GM21786 (cell line): ENCODE measurements at regions not wholly inside any gene's neighbourhood (a gene's known extent, or its start where the extent isn't known, plus 50 kb on each side); places are given as distances from the start of the nearest gene placed in this dataset.
"Not testable (repeated sequence)": the region's sequence is repeated elsewhere in the genome, so short reads cannot be mapped to it uniquely, and the experiment has no call there.

Experiments used
- ATAC-seq: cut with Tn5 transposase; IDR thresholded peaks from one replicate; pipeline ENCODE4 v1.9.1; 2021; ENCODE audit not compliant: unreplicated experiment

- no peak for ATAC-seq
Observed at GRCh38 chr11:25602959-25603358, 729.0 kb upstream of the ANO3 start.

DNA sequence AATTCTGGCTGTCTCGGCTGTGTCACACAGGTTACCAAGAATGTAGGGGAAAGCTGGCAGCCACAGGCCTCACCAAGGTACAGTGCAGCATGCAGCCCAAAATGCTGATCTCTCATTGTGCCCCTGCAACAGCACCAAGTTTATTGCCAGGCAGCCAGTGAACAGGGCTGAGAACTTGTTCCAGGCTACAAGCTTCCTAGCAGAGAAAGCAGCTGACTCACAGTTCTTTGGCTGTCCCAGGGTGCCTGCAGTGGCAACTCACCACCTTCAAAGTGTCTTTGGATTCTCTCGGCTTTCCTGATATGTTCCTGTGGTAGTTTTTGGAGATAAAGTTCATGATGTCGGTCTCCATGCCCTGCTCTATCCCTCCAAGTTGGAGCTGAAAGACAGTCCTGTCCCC is 719.1 kb upstream of the ANO3 start:
- ATAC-seq, result no peak

- no peak for ATAC-seq
Observed at GRCh38 chr11:25613451-25613850, 718.5 kb upstream of the ANO3 start.

- ATAC-seq, result no peak
Observed at GRCh38 chr11:25613865-25614264, 718.1 kb upstream of the ANO3 start.

DNA sequence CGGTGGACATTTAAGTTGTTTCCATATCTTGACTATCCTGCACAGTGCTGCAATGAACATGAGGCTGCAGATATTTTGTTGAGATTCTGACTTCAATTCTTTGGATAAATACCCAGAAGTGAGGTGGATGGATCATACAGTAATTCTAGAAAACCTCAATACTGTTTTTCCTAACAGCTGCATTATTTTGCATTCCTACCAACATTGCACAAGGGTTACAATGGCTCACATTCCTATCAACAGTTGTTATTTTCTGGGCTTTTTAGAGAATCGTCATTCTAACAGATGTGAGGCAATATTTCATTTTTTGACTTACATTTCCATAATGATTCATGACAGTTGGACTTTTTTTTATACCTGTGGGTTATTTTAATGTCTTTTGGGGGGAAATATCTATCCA is 716.9 kb upstream of the ANO3 start:
- ATAC-seq, result no peak

- no peak for ATAC-seq
Observed at GRCh38 chr11:25615841-25616240, 716.1 kb upstream of the ANO3 start.

DNA sequence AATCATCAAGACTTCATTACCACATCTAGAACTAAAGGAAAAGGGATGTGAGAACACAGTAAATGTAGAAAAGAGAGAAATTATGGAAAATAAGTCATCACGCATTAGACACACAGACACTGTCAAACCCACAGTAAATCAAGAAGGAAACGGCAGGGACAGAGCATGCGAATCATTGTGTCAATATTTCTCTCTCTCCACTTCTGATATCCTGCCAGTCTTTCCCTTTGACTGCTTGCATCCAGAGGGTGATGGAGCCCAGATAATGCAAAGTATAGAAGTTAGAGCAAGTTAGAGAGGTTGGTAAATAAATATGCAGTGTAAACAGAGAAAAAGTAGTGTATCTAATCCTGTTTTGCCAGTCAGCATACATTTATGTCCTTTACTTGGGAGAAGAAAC is 706.8 kb upstream of the ANO3 start:
- no peak for ATAC-seq

DNA sequence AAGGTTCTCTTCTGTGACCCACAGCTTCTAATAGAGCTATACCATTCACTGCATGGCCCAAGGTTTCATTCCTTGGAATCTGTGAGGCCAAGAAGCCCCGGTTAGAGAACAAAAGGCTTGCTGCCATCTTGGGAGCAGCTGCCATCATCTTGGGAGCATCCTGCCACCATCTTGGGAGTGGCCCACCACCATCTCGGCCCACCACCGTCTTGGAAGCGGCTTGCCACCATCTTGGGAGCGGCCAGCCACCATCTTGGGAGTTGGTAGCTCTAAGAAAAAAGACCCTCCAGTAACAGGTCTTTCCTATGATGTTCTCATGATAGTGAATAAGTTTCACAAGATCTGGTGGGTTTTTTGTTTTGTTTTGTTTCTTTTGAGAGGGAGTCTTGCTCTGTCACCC is 703.9 kb upstream of the ANO3 start:
- no peak for ATAC-seq

DNA sequence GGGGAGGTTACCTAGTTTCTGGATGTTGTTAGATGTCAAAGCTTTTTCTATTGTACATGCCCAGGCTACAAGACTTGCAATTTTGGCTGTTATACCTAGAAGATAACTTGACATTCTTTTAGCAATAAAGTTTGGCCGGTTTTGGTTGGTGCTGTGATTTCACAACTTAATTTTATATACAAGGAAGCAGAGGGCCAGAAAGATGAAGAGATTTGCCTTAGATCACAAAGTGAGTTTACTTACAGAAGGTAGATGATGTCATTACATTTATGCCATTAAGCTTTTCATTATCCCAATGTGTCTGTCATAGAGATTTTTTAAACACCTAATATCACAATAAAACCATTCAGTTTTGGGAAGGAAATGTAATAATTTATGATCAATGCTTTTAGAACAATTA is 698.7 kb upstream of the ANO3 start:
- ATAC-seq, result no peak

- not testable (repeated sequence) for ATAC-seq
Observed at GRCh38 chr11:25649220-25649619, 682.7 kb upstream of the ANO3 start.

- no peak for ATAC-seq
Observed at GRCh38 chr11:25650319-25650718, 681.6 kb upstream of the ANO3 start.

- ATAC-seq, result no peak
Observed at GRCh38 chr11:25655636-25656035, 676.3 kb upstream of the ANO3 start.

DNA sequence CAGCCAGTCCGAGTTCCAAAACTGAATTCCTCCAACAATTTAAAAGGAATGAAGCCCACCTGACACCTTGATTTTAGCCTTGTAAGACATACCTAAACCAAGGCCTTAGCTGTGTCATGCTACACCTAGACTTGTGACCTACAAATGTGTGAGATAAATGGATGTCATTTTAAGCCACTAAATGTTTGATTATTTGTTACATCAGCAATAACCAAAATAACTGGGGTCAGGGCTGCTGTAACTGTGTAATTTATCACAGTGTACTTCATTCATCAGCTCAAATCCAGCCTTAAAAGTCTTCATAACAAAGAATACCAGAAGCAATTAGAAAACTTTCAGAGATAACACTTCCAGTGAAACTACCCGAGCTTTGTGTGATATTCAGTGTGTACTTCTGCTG is 673.0 kb upstream of the ANO3 start:
- ATAC-seq, result no peak

- ATAC-seq, result no peak
Observed at GRCh38 chr11:25659706-25660105, 672.2 kb upstream of the ANO3 start.

GRCh38 chr11:25667871-25668270 is 664.1 kb upstream of the ANO3 start:
- no peak for ATAC-seq

DNA sequence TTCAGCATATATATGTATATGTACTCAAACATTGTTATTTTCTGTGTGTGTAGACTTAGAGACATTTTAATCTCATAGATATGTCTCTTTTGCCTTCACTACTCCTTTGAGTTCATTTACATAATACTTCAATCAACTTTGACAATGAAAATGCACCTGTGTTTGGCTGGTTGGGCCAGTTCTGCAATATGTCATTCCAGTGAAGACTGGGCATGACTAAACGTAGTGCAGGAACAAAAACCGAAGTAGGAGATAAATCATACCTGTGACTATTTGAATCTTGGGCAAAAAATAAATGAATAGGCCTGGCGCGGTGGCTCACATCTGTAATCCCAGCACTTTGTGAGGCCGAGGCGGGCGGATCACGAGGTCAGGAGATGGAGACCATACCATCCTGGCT is 640.0 kb upstream of the ANO3 start:
- no peak for ATAC-seq

DNA sequence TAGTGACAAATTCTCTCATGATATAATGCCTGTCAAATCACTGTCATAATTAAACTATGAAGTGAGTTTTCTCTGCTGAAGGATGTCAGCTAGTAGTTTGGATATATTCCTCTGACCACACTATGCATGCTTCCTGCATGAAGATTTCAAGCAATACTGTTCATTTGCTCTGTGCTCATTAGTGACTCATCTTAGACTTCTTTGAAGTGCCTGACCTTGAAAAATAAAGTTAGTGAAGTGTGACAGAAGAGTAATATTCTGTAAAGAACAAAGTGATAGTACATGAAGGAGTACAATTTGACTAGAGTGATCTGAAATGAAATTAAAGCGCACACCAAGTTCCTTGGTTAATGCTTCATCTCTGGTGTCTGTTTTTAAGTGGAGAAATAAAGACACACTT is 629.5 kb upstream of the ANO3 start:
- no peak for ATAC-seq

- no peak for ATAC-seq
Observed at GRCh38 chr11:25710975-25711374, 621.0 kb upstream of the ANO3 start.

GRCh38 chr11:25727944-25728343 is 604.0 kb upstream of the ANO3 start:
- ATAC-seq, result no peak

GRCh38 chr11:25730230-25730629 is 601.7 kb upstream of the ANO3 start:
- ATAC-seq, result no peak

DNA sequence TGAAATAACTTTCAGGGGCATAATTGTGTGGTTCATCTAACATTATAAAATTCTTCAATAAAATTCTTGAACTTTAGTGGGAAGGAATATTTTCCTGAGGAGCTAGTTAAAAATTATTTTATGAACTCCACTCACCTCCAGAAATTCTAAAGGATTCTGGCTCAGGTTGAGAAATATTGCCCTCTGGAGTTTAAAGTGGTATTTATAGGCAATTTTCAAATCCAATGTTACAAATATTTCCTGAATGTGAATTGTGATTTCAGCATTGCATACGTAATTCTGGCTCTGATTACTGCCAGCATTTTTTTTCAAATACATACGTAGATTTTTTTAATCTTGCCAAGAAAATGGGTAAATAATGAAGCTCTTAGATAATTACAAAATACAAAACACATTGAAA is 598.2 kb upstream of the ANO3 start:
- ATAC-seq, result no peak

DNA sequence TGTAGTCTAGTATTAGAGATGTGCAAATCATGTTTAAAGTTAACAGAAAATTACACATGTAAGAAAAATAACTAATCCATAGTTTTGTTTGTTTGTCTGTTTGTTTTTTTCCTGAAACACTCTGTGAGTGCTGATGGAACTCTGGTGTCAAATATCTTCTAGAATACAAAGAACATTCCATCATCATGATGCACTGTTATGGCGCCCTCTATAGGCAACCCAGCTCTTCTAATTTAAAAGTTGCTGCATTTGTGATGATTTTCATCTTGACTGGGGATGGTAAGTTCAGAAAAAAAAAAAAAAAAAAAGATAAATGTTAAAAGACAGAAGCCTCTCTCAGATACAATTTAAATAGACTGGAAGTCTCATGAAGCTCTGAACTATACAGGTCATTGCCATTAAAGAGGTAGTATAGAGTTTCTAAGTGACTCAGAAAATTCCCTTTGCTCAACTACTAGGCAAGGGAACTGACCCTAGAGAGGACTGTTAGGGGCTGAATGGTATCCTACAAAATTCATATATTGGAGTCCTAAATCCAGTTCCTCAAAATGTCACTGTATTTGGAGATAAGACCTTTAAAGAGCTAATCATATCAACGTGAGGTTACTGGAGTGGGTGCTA is 597.2 kb upstream of the ANO3 start:
- no peak for ATAC-seq

DNA sequence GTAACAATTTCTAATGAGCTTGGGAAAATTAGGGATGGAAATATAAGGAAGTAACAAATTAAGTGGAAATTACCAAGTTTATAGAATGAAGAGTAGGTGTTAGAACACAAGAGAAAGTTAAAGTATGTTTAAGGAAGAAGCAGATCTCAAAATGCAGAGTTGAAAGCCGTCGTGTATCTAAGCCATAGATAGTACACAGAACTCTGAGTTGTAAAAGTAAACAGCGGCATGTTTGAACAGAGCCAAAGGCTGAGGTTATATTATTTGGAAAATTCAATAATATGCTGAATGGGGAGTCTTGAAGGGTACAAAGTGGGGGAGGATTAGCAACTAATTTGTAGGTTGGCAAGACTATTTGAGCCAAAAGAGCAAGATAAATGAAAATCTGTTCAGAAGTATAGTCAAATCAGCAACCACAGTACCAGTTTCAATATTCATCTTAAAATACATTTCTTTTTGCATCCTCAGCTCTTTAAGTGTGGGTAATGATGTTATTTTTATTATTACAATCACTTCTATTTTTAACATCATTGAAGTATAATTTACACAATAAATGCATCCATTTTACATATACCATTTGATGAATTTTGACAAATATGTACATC is 594.8 kb upstream of the ANO3 start:
- no peak for ATAC-seq
